ENCODE measurements at regions not wholly inside any gene's neighbourhood (a gene's known extent, or its start where the extent isn't known, plus 50 kb on each side); places are given as distances from the start of the nearest gene placed in this dataset. TPM values are rescaled to one million over a fixed set of nuclear protein-coding genes. Genes with fewer than 3 reads are reported as not detected.

DNA sequence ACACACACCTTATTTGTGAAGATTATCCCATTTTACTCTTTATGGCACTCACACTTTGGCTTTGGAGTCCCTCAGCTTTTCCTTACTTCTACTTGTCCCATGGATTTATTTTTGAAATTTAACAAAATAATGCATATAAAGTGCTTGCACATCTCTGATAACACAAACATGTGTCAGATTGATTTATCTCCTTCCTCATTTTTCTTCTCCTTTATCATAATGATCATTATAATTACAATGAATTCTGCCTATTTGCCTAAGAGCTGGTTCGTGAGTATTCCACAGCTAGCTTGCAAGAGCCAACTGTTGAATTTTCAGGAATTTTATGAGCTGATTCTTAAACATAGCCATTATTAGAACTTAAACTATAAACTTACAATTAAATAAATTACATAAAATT lies 347.7 kb downstream of the CHSY3 start:
- TF ChIP-seq EZH2 (IDR thresholded peaks at IDR 0.05; ENCODE audit: borderline replicate concordance) = no peak
- TF ChIP-seq, protein P1, sequence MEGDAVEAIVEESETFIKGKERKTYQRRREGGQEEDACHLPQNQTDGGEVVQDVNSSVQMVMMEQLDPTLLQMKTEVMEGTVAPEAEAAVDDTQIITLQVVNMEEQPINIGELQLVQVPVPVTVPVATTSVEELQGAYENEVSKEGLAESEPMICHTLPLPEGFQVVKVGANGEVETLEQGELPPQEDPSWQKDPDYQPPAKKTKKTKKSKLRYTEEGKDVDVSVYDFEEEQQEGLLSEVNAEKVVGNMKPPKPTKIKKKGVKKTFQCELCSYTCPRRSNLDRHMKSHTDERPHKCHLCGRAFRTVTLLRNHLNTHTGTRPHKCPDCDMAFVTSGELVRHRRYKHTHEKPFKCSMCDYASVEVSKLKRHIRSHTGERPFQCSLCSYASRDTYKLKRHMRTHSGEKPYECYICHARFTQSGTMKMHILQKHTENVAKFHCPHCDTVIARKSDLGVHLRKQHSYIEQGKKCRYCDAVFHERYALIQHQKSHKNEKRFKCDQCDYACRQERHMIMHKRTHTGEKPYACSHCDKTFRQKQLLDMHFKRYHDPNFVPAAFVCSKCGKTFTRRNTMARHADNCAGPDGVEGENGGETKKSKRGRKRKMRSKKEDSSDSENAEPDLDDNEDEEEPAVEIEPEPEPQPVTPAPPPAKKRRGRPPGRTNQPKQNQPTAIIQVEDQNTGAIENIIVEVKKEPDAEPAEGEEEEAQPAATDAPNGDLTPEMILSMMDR (IDR thresholded peaks at IDR 0.05; ENCODE audit: poor library complexity) = no peak
- no peak for TF ChIP-seq EZH2phosphoT487 (IDR thresholded peaks at IDR 0.05; ENCODE audit: low read depth, severe bottlenecking, unreplicated experiment)
- 86% methylated on average over 1 of the region's 1 CpG for WGBS (ENCODE audit: low lambda C conversion rate, missing lambda C conversion rate)
- no peaks in the 10 kb centered on the region for H3K9me3 ChIP-seq (ENCODE audit: low read depth)

DNA sequence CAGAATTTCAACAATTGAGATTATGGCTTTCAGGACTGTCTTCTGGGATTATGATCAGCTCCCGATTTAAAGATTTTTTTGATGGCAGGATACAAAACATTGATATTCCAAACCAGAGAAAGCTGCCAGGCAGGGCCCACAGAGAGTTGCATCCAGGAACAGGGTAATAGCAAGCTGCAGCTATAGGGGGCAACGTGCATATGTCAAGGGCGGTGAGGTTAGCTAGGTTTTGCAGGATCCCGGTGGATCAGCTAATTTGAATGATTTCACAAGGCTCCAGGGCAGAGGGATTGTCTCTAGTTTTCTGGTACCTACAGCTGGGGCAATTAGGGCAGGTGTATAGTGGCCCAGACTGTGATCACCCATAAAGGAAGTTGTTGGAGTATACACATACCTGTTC lies 339.4 kb downstream of the CHSY3 start:
- Histone ChIP-seq H3K9me2 (replicated peaks; ENCODE audit: insufficient read depth) (no peaks in the 10 kb centered on the region), H3K79me2 (no peaks in the 10 kb centered on the region), H3K4me3 (no peak overlapping the region), H3K4me2 (no peak overlapping the region), H3K27me3 (no peaks in the 10 kb centered on the region), H3K4me1 (ENCODE audit: insufficient read depth) (no peaks in the 10 kb centered on the region), H3K36me3 (replicated peaks; ENCODE audit: insufficient read depth, low read depth) (no peaks in the 10 kb centered on the region), H4K20me1 (ENCODE audit: insufficient read depth, poor library complexity, severe bottlenecking) (no peaks in the 10 kb centered on the region), H3K9me3 (ENCODE audit: low read depth) (no peaks in the 10 kb centered on the region), H3K27ac (no peak overlapping the region), H2AFZ (no peak overlapping the region)
- TF ChIP-seq, protein P1 (IDR thresholded peaks at IDR 0.05; ENCODE audit: poor library complexity) = no peak
- TF ChIP-seq EZH2phosphoT487 (IDR thresholded peaks at IDR 0.05; ENCODE audit: low read depth, severe bottlenecking, unreplicated experiment) (no peak), EZH2 (IDR thresholded peaks at IDR 0.05; ENCODE audit: borderline replicate concordance) (no peak)
- DNase-seq (ENCODE audit: low spot score) = no peak
- 77% methylated on average over 4 of the region's 4 CpGs for WGBS (ENCODE audit: low lambda C conversion rate, missing lambda C conversion rate)

More for the DNA sequence above, 347.7 kb downstream of the CHSY3 start:
- no peaks in the 10 kb centered on the region for H3K9me2 ChIP-seq (replicated peaks; ENCODE audit: insufficient read depth)
- H3K27ac ChIP-seq = no peak overlapping the region
- H3K36me3 ChIP-seq (replicated peaks; ENCODE audit: insufficient read depth, low read depth) = no peaks in the 10 kb centered on the region
- H3K27me3 ChIP-seq = no peaks in the 10 kb centered on the region
- no peak for DNase-seq (ENCODE audit: low spot score)
- H3K79me2 ChIP-seq = no peaks in the 10 kb centered on the region
- H3K4me2 ChIP-seq = no peak overlapping the region
- no peak overlapping the region for H2AFZ ChIP-seq
- H3K4me1 ChIP-seq (ENCODE audit: insufficient read depth) = no peaks in the 10 kb centered on the region
- H3K4me3 ChIP-seq = no peak overlapping the region
- no peaks in the 10 kb centered on the region for H4K20me1 ChIP-seq (ENCODE audit: insufficient read depth, poor library complexity, severe bottlenecking)

DNA sequence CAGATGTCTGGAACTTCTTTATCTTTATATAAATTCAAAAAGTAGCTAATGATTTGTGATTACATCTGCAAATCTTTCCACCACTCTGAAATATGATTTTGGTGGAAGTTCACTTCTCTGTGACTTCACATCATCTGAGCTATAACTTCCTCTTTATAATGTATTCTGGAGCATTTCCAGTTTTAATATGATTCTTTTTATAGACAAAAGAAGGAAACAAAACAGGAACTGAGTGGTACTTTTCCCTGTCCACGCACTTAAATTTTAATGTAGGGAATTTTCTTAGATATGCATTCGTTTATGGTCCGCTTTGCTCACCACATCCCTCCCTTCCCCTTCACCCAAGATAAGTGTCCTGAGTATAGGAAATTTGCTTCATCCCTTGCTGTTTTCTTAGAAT lies 333.5 kb downstream of the CHSY3 start:
- Histone ChIP-seq H3K4me2 (no peak overlapping the region), H4K20me1 (ENCODE audit: insufficient read depth, poor library complexity, severe bottlenecking) (no peaks in the 10 kb centered on the region), H3K27ac (no peak overlapping the region), H3K4me3 (no peak overlapping the region), H2AFZ (no peak overlapping the region), H3K9me3 (ENCODE audit: low read depth) (no peaks in the 10 kb centered on the region), H3K79me2 (no peaks in the 10 kb centered on the region), H3K27me3 (no peaks in the 10 kb centered on the region), H3K36me3 (replicated peaks; ENCODE audit: insufficient read depth, low read depth) (no peaks in the 10 kb centered on the region), H3K9me2 (replicated peaks; ENCODE audit: insufficient read depth) (no peaks in the 10 kb centered on the region), H3K4me1 (ENCODE audit: insufficient read depth) (no peaks in the 10 kb centered on the region)
- TF ChIP-seq EZH2phosphoT487 (IDR thresholded peaks at IDR 0.05; ENCODE audit: low read depth, severe bottlenecking, unreplicated experiment) (no peak), EZH2 (IDR thresholded peaks at IDR 0.05; ENCODE audit: borderline replicate concordance) (no peak)
- TF ChIP-seq, protein P1 (IDR thresholded peaks at IDR 0.05; ENCODE audit: poor library complexity) = no peak
- DNase-seq (ENCODE audit: low spot score) = no peak
- 90% methylated on average over 3 of the region's 3 CpGs for WGBS (ENCODE audit: low lambda C conversion rate, missing lambda C conversion rate)

Small RNA genes lying in the stretch of these regions (small RNA-seq; reads per million reads assigned to genes)
- gene AC113367.2 = not detected
- not detected for gene RNU7-53P

All from hepatocyte (in vitro differentiated cells).